ENCODE measurements at regions not wholly inside any gene's neighbourhood (a gene's known extent, or its start where the extent isn't known, plus 50 kb on each side); places are given as distances from the start of the nearest gene placed in this dataset.

DNA sequence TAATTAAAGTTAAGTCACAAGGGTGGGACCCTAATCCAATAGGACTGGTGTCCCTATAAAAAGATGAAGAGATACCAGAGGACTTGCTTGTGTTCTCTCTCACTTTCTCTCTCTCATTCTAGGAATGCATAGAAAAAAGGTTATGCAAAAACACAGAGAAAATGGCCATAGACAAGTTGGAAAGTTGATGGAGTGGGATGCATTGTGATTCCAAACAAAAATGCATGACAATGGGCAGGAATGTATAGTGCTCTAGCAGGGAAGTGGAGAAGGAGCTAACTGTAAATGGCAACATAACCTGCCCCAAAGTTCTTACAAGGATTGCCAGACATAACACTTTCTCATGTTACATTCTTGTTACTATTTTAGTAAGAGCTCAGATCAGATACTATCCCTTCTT is 301.6 kb upstream of the LRATD1 start:
- Histone ChIP-seq H3K4ac (ENCODE audit: low read depth, low read length) (no peak overlapping the region), H2AK5ac (ENCODE audit: insufficient read length, low read length) (no peak overlapping the region), H2AFZ (ENCODE audit: low read length) (no peak overlapping the region), H3K79me1 (ENCODE audit: insufficient read depth, low read depth, low read length, poor library complexity, severe bottlenecking) (no peaks in the 10 kb centered on the region), H4K20me1 (ENCODE audit: control insufficient read depth, insufficient read depth, insufficient read length) (no peaks in the 10 kb centered on the region), H4K91ac (ENCODE audit: insufficient read length, low read depth, low read length) (no peak overlapping the region), H3K79me2 (ENCODE audit: insufficient read depth, low read length) (no peaks in the 10 kb centered on the region), H4K8ac (replicated peaks; ENCODE audit: insufficient read length, low read depth, low read length) (no peak overlapping the region), H3K4me2 (ENCODE audit: insufficient read depth, insufficient read length, low read length) (peak overlapping the region; percentile 6), H3K18ac (ENCODE audit: insufficient read length, low read depth, low read length) (no peak overlapping the region), H3K23ac (ENCODE audit: insufficient read length, low read depth, low read length) (no peak overlapping the region), H3K23me2 (ENCODE audit: insufficient read length, low read depth, low read length, poor library complexity, severe bottlenecking) (no peaks in the 10 kb centered on the region), H3K9me3 (ENCODE audit: control insufficient read depth, low read depth, low read length) (no peaks in the 10 kb centered on the region), H3K14ac (ENCODE audit: insufficient read depth, low read length) (no peak overlapping the region), H2BK20ac (ENCODE audit: low read depth, low read length, poor library complexity, severe bottlenecking) (no peak overlapping the region), H3K27me3 (ENCODE audit: insufficient read depth, low read length) (no peaks in the 10 kb centered on the region), H3K27ac (ENCODE audit: insufficient read length, low read depth, low read length) (no peak overlapping the region), H2BK15ac (ENCODE audit: low read depth, low read length) (no peak overlapping the region), H4K5ac (ENCODE audit: insufficient read length, low read depth, low read length) (no peak overlapping the region), H3K56ac (ENCODE audit: insufficient read length, low read depth, low read length) (no peak overlapping the region), H3K9ac (ENCODE audit: extremely low read depth, insufficient read length, low read length) (no peak overlapping the region), H3K4me1 (ENCODE audit: insufficient read depth, low read length) (peaks cover 2% of the 10 kb centered on the region), H2BK12ac (ENCODE audit: insufficient read length, low read depth, low read length) (no peak overlapping the region), H3T11ph (ENCODE audit: low read length) (no peak overlapping the region), H2BK5ac (ENCODE audit: insufficient read length, low read length) (no peak overlapping the region), H2BK120ac (ENCODE audit: low read depth, low read length, poor library complexity, severe bottlenecking) (no peak overlapping the region)
- H3K4me3 Mint-ChIP-seq, result peak overlapping the region in 1 of 2 experiments; percentile 46; a peak in 1 of 5 replicates
- TF ChIP-seq, protein P1, sequence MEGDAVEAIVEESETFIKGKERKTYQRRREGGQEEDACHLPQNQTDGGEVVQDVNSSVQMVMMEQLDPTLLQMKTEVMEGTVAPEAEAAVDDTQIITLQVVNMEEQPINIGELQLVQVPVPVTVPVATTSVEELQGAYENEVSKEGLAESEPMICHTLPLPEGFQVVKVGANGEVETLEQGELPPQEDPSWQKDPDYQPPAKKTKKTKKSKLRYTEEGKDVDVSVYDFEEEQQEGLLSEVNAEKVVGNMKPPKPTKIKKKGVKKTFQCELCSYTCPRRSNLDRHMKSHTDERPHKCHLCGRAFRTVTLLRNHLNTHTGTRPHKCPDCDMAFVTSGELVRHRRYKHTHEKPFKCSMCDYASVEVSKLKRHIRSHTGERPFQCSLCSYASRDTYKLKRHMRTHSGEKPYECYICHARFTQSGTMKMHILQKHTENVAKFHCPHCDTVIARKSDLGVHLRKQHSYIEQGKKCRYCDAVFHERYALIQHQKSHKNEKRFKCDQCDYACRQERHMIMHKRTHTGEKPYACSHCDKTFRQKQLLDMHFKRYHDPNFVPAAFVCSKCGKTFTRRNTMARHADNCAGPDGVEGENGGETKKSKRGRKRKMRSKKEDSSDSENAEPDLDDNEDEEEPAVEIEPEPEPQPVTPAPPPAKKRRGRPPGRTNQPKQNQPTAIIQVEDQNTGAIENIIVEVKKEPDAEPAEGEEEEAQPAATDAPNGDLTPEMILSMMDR (conservative IDR thresholded peaks at IDR 0.05), result no peak
- no peaks in the 10 kb centered on the region for H3K9me3 Mint-ChIP-seq
- H3K27me3 Mint-ChIP-seq (ENCODE audit: low read depth), result peaks cover 7% of the 10 kb centered on the region; the same call in 1 of the 2 replicates
- peaks cover 15 to 21% of the 10 kb centered on the region in 2 experiments for H3K4me1 Mint-ChIP-seq
- H3K36me3 Mint-ChIP-seq (ENCODE audit: insufficient read depth in 1 of 3, low read depth in 3 of 3), result no peaks in the 10 kb centered on the region; a peak in 1 of 7 replicates
- DNase-seq, result no peak
- no peak overlapping the region for H3K27ac Mint-ChIP-seq
